NCI-H524 treated with DMSO at 0.1 percent for 48 hours (cell line): ENCODE measurements at regions not wholly inside any gene's neighbourhood (a gene's known extent, or its start where the extent isn't known, plus 50 kb on each side); places are given as distances from the start of the nearest gene placed in this dataset.
"Not testable (repeated sequence)": the region's sequence is repeated elsewhere in the genome, so short reads cannot be mapped to it uniquely, and the experiment has no call there.

Experiments used
- DNase-seq: peaks from one replicate; lab custom pipeline; 2025; lab: John Stamatoyannopoulos, UW

- DNase-seq: no peak
These were observed 251.9 kb downstream of the SOD2 start for GRCh38 chr6:159440911-159441703.

DNA sequence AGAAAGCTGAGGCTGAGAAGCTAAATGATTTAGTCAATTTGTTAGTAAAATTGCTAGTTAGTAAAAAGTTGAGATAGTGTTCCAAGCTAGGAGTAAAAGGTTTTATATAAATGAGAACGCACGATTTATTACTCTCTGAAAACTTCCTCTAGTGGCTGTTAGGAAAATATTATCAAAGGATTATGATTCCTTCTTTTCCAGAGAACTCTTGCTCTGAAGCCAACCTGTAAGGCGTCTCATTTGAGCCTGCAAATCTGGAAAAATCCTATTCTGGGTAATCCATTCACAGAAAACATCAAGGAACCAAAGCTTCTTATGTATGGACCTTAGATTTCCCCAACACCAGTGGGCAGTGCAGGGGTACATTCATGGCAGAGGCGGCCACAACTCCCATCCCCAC lies 252.7 kb downstream of the SOD2 start:
- DNase-seq: no peak

DNA sequence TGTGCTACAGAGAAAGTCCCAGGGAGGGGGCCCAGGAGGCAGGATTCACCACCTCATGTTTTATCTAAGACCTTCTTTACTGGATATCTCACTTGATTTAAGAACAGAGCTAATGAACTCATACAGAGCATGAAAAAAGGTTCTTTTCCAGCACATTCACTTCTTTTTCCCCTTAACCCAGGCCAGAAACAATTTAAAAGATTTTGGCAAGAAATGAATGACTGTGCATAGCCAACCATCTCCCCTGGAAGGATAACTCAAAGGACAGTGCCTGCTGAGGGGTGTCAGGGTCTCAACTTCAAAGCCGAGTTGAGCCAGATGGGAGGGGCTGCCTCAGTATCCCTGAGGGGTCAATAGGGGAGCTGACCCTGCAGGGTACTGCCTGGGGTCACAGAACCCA lies 253.4 kb downstream of the SOD2 start:
- no peak for DNase-seq

DNA sequence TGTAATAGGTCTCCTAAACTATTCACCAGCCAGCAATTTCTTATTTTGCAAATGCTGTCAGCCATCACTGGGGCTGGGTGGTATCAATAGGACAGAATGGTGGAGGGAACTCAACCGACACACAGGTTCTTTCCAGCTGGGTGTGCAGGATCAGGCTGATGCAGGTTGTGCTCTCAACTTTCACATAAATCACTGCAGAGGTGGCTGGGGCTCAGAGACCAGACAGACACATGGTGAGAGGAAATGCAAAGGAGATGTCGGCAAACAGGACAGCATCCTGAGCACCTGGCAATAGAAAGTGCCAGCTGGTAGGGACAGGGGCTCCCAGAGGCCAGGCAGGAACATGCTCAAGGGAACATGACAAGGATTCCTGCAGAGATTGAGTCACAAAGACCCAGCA lies 254.9 kb downstream of the SOD2 start:
- DNase-seq: no peak

GRCh38 chr6:159436581-159436980 lies 256.5 kb downstream of the SOD2 start:
- no peak for DNase-seq

DNA sequence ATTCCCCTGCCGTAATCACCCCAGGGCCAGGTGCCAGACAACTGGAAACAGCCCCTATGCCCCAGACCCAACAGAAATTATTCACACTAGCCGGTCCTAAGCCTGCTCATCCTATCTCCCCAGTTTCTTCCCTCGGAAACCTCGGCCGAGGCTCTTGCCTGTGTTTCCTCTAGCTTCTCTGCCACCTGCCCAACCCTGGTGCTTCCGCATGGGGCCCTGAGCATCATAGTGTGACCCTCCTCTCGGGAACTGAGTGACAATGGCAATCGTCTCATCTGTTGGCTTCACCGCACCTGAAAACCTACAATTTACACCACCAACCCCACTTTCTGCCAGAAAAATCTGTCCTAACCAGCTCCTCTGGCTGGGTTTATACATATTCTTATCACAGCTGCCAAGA lies 257.3 kb downstream of the SOD2 start:
- no peak for DNase-seq

DNA sequence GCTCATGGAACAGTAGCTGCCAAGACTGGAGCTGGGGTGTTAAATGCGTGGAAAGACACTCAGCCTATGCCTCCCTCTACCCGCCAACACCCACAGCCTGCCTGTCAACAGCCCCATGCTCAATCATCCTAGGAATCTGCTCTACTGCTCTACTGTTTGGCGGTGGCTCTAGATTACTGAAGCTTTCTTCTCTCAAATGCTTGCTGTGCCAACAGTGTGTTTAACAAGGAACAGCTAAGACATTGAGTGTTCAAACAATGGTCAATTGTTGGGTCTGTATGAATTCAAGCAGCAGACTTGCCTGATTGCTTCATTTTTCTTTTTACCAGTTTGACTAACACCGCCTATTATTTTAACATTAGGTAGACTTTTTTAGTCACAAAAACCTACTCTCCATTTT lies 258.6 kb downstream of the SOD2 start:
- no peak for DNase-seq

- DNase-seq: no peak
These were observed 259.5 kb downstream of the SOD2 start for GRCh38 chr6:159433550-159433949.

- no peak for DNase-seq
These were observed 261.3 kb downstream of the SOD2 start for GRCh38 chr6:159431750-159432149.

GRCh38 chr6:159430323-159430722 lies 261.1 kb downstream of the FNDC1 start:
- DNase-seq: no peak

DNA sequence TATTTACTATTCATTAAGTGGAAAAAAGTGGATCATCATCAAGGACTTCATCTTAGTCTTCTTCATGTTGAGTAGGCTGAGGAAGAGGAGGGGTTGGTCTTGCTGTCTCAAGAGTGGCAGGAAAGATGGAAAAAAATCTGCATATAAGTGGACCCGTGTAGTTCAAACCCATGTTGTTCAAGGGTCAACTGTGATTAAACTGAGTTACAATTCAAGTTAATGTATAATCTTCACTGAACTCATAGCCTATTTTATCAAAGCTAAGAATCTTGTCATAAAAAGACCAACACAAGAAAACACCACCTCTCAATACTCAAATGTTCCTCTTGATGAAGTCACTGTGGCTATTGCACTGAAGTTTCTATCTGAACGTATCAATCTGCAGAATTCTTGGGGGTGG lies 260.2 kb downstream of the FNDC1 start:
- DNase-seq: no peak

DNA sequence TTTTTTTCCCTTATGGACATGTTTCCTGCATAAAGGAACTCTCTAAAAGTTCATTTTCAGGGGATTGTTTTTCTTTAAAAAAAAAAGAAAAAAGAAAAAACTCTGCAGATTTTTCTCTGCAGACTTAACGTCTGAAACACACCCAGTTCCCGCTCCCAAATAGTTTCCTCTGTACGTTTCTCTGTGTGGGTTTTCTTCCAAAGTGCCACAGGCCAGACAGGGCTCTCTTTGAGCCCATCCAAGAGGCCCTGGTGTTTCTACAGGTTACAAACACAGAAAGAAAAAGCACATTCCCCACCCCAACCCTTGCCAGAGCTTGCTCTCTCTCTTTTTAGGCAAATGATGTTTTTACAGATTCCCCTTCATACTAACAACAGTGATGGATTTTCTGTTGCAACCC lies 258.6 kb downstream of the FNDC1 start:
- DNase-seq: no peak

GRCh38 chr6:159427335-159427734 lies 258.1 kb downstream of the FNDC1 start:
- no peak for DNase-seq

DNA sequence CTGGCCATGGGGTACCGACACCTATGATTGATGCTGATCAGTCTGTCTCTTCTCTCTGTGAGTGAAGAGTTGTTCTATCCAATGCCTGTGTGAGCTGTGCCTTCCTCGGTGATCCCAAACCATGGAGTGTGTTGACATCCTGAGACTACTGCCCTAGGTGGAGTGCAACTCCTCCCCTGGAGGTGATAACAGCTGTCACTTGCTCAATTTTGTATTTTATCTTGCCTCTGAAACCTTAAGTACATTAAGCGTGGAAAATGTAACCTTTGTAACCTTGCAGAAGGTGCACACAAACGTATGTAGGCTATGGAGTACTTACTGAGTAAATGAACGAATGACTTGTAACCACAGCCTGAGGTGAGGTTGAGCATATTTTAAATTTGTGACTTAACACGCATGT lies 256.2 kb downstream of the FNDC1 start:
- no peak for DNase-seq

GRCh38 chr6:159422041-159422984 lies 253.1 kb downstream of the FNDC1 start:
- DNase-seq: no peak

- DNase-seq: no peak
These were observed 252.4 kb downstream of the FNDC1 start for GRCh38 chr6:159421586-159421985.

DNA sequence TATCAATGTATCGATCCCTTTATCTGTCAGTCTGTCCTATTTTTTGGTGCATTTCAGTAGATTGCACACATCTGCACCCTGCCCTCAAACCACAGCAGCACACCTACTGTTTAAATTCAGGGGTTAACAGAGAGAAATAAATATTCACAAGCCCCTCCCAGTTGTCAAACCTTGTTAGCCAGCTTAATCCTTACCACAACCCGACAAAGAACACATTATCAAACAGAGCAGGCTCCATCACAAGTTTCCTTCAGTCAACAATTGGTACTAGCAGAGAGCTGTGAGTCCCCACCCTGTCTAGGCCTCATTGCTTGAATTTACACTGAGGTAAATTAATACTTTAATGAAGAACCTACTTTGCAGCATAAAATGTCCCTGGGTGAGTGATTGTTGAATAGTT lies 249.8 kb downstream of the FNDC1 start:
- DNase-seq: no peak

DNA sequence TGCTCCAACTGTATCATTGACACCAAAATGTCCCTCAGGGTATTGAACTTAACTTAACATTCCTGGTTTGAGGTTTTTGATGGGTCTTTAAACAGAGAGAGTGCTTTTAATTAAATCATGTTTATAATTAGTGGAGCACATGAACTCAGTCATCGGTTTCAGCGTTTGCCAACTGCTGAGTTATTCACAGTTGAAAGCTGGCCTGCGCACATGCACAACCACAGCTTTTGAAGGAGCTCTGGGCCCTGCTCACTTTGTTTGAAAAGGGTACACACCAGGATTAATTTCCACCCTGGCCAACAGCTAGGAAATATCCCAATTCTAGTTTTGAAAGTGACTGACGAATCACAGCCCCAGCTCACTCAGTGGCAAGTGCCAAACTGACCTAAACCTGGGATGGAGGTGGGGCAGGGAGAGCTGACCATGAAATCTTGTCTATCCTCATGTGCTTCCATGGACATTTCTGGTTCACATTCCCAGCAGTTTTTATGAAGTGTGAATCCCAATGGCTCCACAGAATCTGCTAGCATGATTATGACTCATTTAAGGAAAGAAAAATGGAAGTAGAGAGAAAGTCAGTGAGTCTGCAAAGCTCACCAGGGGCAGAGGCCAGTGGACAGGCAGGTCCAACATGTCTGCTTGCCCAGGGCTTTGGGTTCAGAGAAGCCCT lies 247.8 kb downstream of the FNDC1 start:
- no peak for DNase-seq

DNA sequence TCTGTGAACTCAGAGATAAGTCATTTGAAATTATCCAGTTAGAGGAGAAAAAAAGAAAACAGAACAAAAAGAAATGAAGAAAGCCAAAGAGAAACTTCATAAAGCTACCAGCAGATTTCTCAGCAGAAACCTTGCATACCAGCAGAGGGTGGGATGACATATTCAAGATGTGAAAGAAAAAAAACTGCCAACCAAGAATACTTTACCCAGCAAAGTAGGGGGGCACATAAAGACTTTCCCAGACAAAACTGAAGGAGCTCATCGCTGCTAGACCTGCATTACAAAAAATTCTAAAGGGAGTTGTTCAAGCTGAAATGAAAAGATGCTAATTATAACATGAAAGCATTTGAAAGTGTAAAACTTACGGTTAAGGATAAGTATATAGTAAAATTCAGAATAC lies 246.3 kb downstream of the FNDC1 start:
- DNase-seq: no peak

- DNase-seq: no peak
These were observed 245.5 kb downstream of the FNDC1 start for GRCh38 chr6:159414711-159415110.

DNA sequence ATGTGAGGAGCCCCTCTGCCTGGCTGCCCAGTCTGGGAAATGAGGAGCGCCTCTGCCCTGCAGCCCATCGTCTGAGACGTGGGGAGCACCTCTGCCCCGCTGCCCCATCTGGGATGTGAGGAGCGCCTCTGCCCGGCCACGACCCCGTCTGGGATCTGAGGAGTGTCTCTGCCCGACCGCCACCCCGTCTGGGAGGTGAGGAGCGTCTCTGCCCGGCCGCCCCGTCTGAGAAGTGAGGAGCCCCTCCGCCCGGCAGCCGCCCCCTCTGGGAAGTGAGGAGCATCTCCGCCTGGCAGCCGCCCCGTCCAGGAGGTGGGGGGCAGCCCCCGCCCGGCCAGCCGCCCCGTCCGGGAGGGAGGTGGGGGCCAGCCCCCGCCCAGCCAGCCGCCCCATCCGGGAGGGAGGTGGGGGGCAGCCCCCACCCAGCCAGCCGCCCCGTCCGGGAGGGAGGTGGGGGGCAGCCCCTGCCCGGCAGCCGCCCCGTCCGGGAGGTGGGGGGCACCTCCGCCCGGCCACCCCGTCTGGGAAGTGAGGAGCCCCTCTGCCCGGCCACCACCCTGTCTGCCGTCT lies 238.1 kb downstream of the FNDC1 start:
- not testable (repeated sequence) for DNase-seq

- no peak for DNase-seq
These were observed 235.1 kb downstream of the FNDC1 start for GRCh38 chr6:159404296-159404695.
